GM19397 (cell line): ENCODE measurements at regions not wholly inside any gene's neighbourhood (a gene's known extent, or its start where the extent isn't known, plus 50 kb on each side); places are given as distances from the start of the nearest gene placed in this dataset.
"Not testable (repeated sequence)": the region's sequence is repeated elsewhere in the genome, so short reads cannot be mapped to it uniquely, and the experiment has no call there.

Experiments used
- ATAC-seq: cut with Tn5 transposase; IDR thresholded peaks from one replicate; pipeline ENCODE4 v1.9.1; 2021; ENCODE audit warnings: mild to moderate bottlenecking, moderate library complexity; ENCODE audit not compliant: unreplicated experiment

- ATAC-seq, result no peak
Observed at GRCh38 chr18:6569813-6570212, 155.1 kb upstream of the L3MBTL4 start.

GRCh38 chr18:6570581-6571238, 156.0 kb upstream of the L3MBTL4 start:
- ATAC-seq, result no peak

GRCh38 chr18:6571239-6571602, 156.5 kb upstream of the L3MBTL4 start:
- no peak for ATAC-seq

- ATAC-seq, result not testable (repeated sequence)
Observed at GRCh38 chr18:6572192-6572591, 157.3 kb upstream of the ARHGAP28 start.

- no peak for ATAC-seq
Observed at GRCh38 chr18:6574631-6575030, 154.9 kb upstream of the ARHGAP28 start.

GRCh38 chr18:6575908-6576307, 153.6 kb upstream of the ARHGAP28 start:
- no peak for ATAC-seq

- no peak for ATAC-seq
Observed at GRCh38 chr18:6576718-6577375, 152.7 kb upstream of the ARHGAP28 start.

- no peak for ATAC-seq
Observed at GRCh38 chr18:6578686-6579085, 150.8 kb upstream of the ARHGAP28 start.

GRCh38 chr18:6579486-6579885, 150.0 kb upstream of the ARHGAP28 start:
- no peak for ATAC-seq

GRCh38 chr18:6580401-6580800, 149.1 kb upstream of the ARHGAP28 start:
- ATAC-seq, result no peak

GRCh38 chr18:6589923-6590322, 139.6 kb upstream of the ARHGAP28 start:
- ATAC-seq, result no peak

- ATAC-seq, result no peak
Observed at GRCh38 chr18:6590326-6590725, 139.2 kb upstream of the ARHGAP28 start.

GRCh38 chr18:6591491-6591890, 138.0 kb upstream of the ARHGAP28 start:
- no peak for ATAC-seq

GRCh38 chr18:6592522-6592921, 137.0 kb upstream of the ARHGAP28 start:
- ATAC-seq, result no peak

GRCh38 chr18:6593142-6593885, 136.2 kb upstream of the ARHGAP28 start:
- ATAC-seq, result no peak

GRCh38 chr18:6595666-6596065, 133.8 kb upstream of the ARHGAP28 start:
- ATAC-seq, result no peak

- no peak for ATAC-seq
Observed at GRCh38 chr18:6598657-6599056, 130.9 kb upstream of the ARHGAP28 start.

- ATAC-seq, result no peak
Observed at GRCh38 chr18:6600667-6601167, 128.8 kb upstream of the ARHGAP28 start.

GRCh38 chr18:6601241-6601640, 128.3 kb upstream of the ARHGAP28 start:
- ATAC-seq, result no peak

- ATAC-seq, result no peak
Observed at GRCh38 chr18:6602365-6602764, 127.2 kb upstream of the ARHGAP28 start.

- ATAC-seq, result no peak
Observed at GRCh38 chr18:6604573-6604941, 125.0 kb upstream of the ARHGAP28 start.
